NCI-H2081 treated with DMSO at 0.1 percent for 48 hours (cell line): ENCODE measurements at regions not wholly inside any gene's neighbourhood (a gene's known extent, or its start where the extent isn't known, plus 50 kb on each side); places are given as distances from the start of the nearest gene placed in this dataset.
"Not testable (repeated sequence)": the region's sequence is repeated elsewhere in the genome, so short reads cannot be mapped to it uniquely, and the experiment has no call there.

Experiments used
- DNase-seq: peaks from one replicate; lab custom pipeline; 2025; lab: John Stamatoyannopoulos, UW

- DNase-seq, result no peak
Measured at GRCh38 chr6:12509060-12509459, 207.5 kb upstream of the PHACTR1 start.

GRCh38 chr6:12516070-12516469 lies 200.5 kb upstream of the PHACTR1 start:
- DNase-seq, result no peak

GRCh38 chr6:12522347-12522746 lies 194.2 kb upstream of the PHACTR1 start:
- DNase-seq, result no peak

- no peak for DNase-seq
Measured at GRCh38 chr6:12523726-12524125, 192.8 kb upstream of the PHACTR1 start.

- no peak for DNase-seq
Measured at GRCh38 chr6:12525276-12525675, 191.3 kb upstream of the PHACTR1 start.

GRCh38 chr6:12527339-12527738 lies 189.2 kb upstream of the PHACTR1 start:
- DNase-seq, result no peak

- DNase-seq, result no peak
Measured at GRCh38 chr6:12528136-12528535, 188.4 kb upstream of the PHACTR1 start.

- no peak for DNase-seq
Measured at GRCh38 chr6:12528581-12529363, 187.8 kb upstream of the PHACTR1 start.

- no peak for DNase-seq
Measured at GRCh38 chr6:12529364-12530019, 187.1 kb upstream of the PHACTR1 start.

- DNase-seq, result no peak
Measured at GRCh38 chr6:12530345-12530744, 186.2 kb upstream of the PHACTR1 start.

GRCh38 chr6:12533586-12533985 lies 183.0 kb upstream of the PHACTR1 start:
- DNase-seq, result no peak

- no peak for DNase-seq
Measured at GRCh38 chr6:12534069-12534853, 182.3 kb upstream of the PHACTR1 start.

- DNase-seq, result no peak
Measured at GRCh38 chr6:12535586-12536314, 180.8 kb upstream of the PHACTR1 start.

GRCh38 chr6:12536416-12536815 lies 180.2 kb upstream of the PHACTR1 start:
- DNase-seq, result no peak

- no peak for DNase-seq
Measured at GRCh38 chr6:12537389-12537788, 179.2 kb upstream of the PHACTR1 start.

- DNase-seq, result no peak
Measured at GRCh38 chr6:12538881-12539357, 177.6 kb upstream of the PHACTR1 start.

GRCh38 chr6:12542319-12543115 lies 174.1 kb upstream of the PHACTR1 start:
- not testable (repeated sequence) for DNase-seq

- no peak for DNase-seq
Measured at GRCh38 chr6:12543953-12544352, 172.6 kb upstream of the PHACTR1 start.

GRCh38 chr6:12544821-12545565 lies 171.6 kb upstream of the PHACTR1 start:
- DNase-seq, result no peak

GRCh38 chr6:12545619-12546409 lies 170.8 kb upstream of the PHACTR1 start:
- DNase-seq, result no peak
